Colonic mucosa (tissue), 4 donors: ENCODE measurements at regions not wholly inside any gene's neighbourhood (a gene's known extent, or its start where the extent isn't known, plus 50 kb on each side); places are given as distances from the start of the nearest gene placed in this dataset.

Experiments used
- DNase-seq: peaks from one replicate; pipeline ENCODE4 v3.0.0-alpha.2; 2020
- H3K27ac ChIP-seq: fragments of 200-600 bp; one replicate; pipeline ENCODE4 v1.8.0; 2021
- H3K27me3 ChIP-seq: fragments of 200-600 bp; one replicate; pipeline ENCODE4 v1.8.0; 2021
- H3K36me3 ChIP-seq: fragments of 200-600 bp; one replicate; pipeline ENCODE4 v1.8.0; 2021
- H3K4me1 ChIP-seq: fragments of 200-600 bp; one replicate; pipeline ENCODE4 v1.8.0; 2021; ENCODE audit warnings: mild to moderate bottlenecking
- H3K4me3 ChIP-seq: fragments of 200-600 bp; one replicate; pipeline ENCODE4 v1.8.0; 2021
- H3K9ac ChIP-seq, 2 donors: one replicate each; pipeline ENCODE4 v1.7.0; 2013; ENCODE audit warnings: control low read depth in 2 of 2, low read depth in 2 of 2, low read length in 2 of 2
- H3K9me3 ChIP-seq: fragments of 200-600 bp; one replicate; pipeline ENCODE4 v1.8.0; 2021
- intact Hi-C: fragments of 100-400 bp; cut with DNase I; formaldehyde crosslinking; loops from one replicate; pipeline ENCODE4 v1.14.1; 2022
- TF ChIP-seq, protein P1 (sequence below): fragments of 200-600 bp; IDR thresholded peaks from one replicate; pipeline ENCODE4 v1.8.0; 2022; ENCODE audit warnings: antibody characterized with exemption, mild to moderate bottlenecking
- donor health status: healthy.
- donor health status: DM: no; HTN: no; CAD: no.
- donor health status: DM: no; HTN: no; CAD: no.

DNA sequence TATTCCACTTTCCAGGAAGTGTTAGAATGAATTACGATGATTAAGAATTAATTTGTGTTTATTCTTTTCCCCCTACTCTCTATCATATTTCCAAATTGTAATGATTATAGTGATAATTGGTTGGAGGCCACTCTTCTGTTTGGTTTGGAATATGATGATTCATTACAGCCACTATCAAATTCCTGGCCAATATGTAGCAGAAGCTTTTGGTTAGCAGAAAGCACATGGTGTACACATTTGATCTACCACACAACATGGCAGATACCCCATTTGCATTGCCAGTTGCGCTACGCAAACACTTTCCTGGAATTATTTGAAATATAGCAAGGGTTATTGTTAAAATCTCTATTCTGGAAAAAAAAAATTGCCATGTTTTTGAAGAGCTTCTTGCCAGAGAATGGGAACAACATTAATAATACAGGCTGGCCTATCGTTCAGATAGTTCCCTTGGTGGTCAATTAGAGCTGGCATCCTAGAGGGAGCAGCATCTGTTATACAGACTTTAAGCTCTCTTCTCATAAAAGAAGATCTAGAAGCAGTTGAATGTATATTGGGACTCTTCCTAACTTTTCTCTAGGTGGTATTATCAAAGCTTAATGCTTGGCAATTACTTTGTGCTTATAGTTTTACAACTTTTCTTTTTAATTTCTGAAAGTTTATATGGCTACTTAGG, 455.0 kb upstream of the ACTBL2 start:
- Histone ChIP-seq H3K9ac (no peak overlapping the region), H3K27ac (no peak overlapping the region), H3K4me3 (no peak overlapping the region), H3K27me3 (no peaks in the 10 kb centered on the region), H3K4me1 (no peaks in the 10 kb centered on the region), H3K9me3 (no peaks in the 10 kb centered on the region), H3K36me3 (no peaks in the 10 kb centered on the region)
- no peak for DNase-seq
- TF ChIP-seq, protein P1, sequence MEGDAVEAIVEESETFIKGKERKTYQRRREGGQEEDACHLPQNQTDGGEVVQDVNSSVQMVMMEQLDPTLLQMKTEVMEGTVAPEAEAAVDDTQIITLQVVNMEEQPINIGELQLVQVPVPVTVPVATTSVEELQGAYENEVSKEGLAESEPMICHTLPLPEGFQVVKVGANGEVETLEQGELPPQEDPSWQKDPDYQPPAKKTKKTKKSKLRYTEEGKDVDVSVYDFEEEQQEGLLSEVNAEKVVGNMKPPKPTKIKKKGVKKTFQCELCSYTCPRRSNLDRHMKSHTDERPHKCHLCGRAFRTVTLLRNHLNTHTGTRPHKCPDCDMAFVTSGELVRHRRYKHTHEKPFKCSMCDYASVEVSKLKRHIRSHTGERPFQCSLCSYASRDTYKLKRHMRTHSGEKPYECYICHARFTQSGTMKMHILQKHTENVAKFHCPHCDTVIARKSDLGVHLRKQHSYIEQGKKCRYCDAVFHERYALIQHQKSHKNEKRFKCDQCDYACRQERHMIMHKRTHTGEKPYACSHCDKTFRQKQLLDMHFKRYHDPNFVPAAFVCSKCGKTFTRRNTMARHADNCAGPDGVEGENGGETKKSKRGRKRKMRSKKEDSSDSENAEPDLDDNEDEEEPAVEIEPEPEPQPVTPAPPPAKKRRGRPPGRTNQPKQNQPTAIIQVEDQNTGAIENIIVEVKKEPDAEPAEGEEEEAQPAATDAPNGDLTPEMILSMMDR: no peak
- intact Hi-C loops: no loop called here

DNA sequence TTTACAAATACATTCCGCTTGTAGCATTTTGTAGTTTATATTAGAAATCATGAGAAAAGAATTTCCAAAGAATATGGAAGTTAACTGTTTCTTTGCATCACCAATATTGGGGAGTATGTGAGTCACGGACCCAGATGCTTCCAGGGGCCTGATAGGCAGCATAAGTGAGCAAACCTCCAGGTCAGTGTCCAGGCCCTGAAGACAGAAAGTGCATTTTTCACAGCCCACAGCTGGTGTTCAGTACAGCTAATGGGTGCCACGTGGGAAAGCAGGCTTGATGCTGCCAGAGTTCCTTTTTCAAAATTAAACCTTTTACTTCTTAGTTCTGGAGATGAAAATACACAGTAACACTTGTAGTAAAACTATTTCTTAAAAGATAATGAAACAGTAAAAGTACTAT, 454.4 kb upstream of the ACTBL2 start:
- intact Hi-C loops: no loop called here

DNA sequence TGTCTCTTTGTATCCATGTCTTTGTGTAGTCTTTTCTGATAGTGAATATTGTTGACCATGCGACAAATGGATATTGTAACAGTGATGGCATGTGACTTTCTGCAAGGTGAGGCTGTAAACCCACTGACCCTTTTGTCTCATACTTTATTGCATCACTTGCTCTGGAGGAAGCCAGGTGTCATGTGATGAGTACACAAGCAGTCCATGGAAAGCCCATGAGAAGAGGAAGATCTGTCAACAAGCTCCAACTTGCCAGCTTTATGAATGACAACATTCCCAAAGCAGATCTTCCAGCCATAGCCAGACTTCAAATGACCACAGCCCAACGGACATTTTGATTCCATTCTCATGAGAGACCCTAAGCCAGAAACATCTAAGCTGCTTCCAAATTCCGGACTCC, 450.1 kb upstream of the ACTBL2 start:
- Histone ChIP-seq H3K9me3 (no peaks in the 10 kb centered on the region), H3K4me3 (no peak overlapping the region), H3K27me3 (no peaks in the 10 kb centered on the region), H3K27ac (no peak overlapping the region), H3K4me1 (no peaks in the 10 kb centered on the region), H3K36me3 (no peaks in the 10 kb centered on the region), H3K9ac (no peak overlapping the region)
- intact Hi-C loops: no loop called here
- TF ChIP-seq, protein P1: no peak
- no peak for DNase-seq

More for the DNA sequence above, 454.4 kb upstream of the ACTBL2 start:
- Histone ChIP-seq H3K4me3 (no peak overlapping the region), H3K27ac (no peak overlapping the region), H3K27me3 (no peaks in the 10 kb centered on the region), H3K9me3 (no peaks in the 10 kb centered on the region), H3K4me1 (no peaks in the 10 kb centered on the region), H3K9ac (no peak overlapping the region), H3K36me3 (no peaks in the 10 kb centered on the region)
- TF ChIP-seq, protein P1: no peak
- DNase-seq: no peak

DNA sequence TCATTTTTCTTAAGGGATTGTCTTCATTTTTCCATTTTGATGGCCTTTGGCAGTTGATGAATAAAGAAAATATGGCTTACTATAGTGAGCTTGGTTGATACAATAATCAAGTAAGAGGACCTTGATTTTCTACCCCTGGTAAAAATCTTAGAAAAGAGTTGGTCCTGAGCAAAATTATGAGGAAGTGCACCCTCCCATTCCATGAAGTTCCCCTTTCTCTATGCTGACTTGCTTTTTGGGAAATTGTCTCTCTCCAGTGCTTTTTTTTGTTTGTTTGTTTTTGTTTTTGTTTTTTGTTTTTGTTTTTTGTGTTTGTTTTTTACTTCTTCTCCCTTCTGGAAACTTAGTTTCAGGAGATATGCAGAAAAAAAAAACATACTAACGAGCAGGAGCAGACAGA, 449.2 kb upstream of the ACTBL2 start:
- intact Hi-C loops: no loop called here
- no peaks in the 10 kb centered on the region for H3K4me1 ChIP-seq
- TF ChIP-seq, protein P1: no peak
- H3K27ac ChIP-seq: no peak overlapping the region
- no peaks in the 10 kb centered on the region for H3K36me3 ChIP-seq
- no peaks in the 10 kb centered on the region for H3K9me3 ChIP-seq
- no peaks in the 10 kb centered on the region for H3K27me3 ChIP-seq
- H3K4me3 ChIP-seq: no peak overlapping the region
- no peak overlapping the region for H3K9ac ChIP-seq
- DNase-seq: no peak

DNA sequence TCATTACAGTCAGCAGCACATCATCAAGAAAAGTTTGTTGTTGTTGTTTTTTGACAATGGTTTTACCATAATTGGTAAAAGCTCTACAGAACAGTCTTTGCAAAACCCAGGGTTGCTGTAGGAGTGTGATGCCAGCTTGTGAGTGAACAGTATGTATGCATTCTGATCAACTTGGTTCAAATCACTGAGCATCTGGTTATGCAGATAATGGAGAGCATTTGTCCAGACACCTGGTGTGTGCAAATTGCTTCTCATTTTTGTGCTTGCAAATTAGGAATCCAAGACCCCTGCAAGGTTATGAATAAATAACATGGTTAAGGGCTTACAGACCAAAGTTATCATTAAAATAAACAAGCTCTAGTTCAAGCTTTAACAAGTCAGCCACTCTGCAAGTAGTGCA, 448.7 kb upstream of the ACTBL2 start:
- no peaks in the 10 kb centered on the region for H3K36me3 ChIP-seq
- no peak overlapping the region for H3K9ac ChIP-seq
- H3K27ac ChIP-seq: no peak overlapping the region
- TF ChIP-seq, protein P1: no peak
- no peak overlapping the region for H3K4me3 ChIP-seq
- H3K27me3 ChIP-seq: no peaks in the 10 kb centered on the region
- no peak for DNase-seq
- no peaks in the 10 kb centered on the region for H3K4me1 ChIP-seq
- H3K9me3 ChIP-seq: no peaks in the 10 kb centered on the region
- intact Hi-C loops: no loop called here
